ENCODE measurements at regions not wholly inside any gene's neighbourhood (a gene's known extent, or its start where the extent isn't known, plus 50 kb on each side); places are given as distances from the start of the nearest gene placed in this dataset.

GRCh38 chr5:117204926-117205869 lies 630.6 kb upstream of the SEMA6A start:
- Histone ChIP-seq H3K27me3 (ENCODE audit: control insufficient read depth, insufficient read depth, low read length) (no peaks in the 10 kb centered on the region), H3K4me3 (ENCODE audit: low read depth, low read length) (no peak overlapping the region), H3K36me3 (ENCODE audit: control insufficient read depth, insufficient read depth, low read length) (no peaks in the 10 kb centered on the region)
- no peak for DNase-seq (ENCODE audit: low read depth)
- TF ChIP-seq, protein P1, sequence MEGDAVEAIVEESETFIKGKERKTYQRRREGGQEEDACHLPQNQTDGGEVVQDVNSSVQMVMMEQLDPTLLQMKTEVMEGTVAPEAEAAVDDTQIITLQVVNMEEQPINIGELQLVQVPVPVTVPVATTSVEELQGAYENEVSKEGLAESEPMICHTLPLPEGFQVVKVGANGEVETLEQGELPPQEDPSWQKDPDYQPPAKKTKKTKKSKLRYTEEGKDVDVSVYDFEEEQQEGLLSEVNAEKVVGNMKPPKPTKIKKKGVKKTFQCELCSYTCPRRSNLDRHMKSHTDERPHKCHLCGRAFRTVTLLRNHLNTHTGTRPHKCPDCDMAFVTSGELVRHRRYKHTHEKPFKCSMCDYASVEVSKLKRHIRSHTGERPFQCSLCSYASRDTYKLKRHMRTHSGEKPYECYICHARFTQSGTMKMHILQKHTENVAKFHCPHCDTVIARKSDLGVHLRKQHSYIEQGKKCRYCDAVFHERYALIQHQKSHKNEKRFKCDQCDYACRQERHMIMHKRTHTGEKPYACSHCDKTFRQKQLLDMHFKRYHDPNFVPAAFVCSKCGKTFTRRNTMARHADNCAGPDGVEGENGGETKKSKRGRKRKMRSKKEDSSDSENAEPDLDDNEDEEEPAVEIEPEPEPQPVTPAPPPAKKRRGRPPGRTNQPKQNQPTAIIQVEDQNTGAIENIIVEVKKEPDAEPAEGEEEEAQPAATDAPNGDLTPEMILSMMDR (IDR thresholded peaks at IDR 0.05; ENCODE audit: insufficient read depth, low read length, poor library complexity, severe bottlenecking): no peak

GRCh38 chr5:117204404-117204803 lies 629.8 kb upstream of the SEMA6A start:
- TF ChIP-seq, protein P1 (IDR thresholded peaks at IDR 0.05; ENCODE audit: insufficient read depth, low read length, poor library complexity, severe bottlenecking): no peak
- Histone ChIP-seq H3K4me3 (ENCODE audit: low read depth, low read length) (no peak overlapping the region), H3K27me3 (ENCODE audit: control insufficient read depth, insufficient read depth, low read length) (no peaks in the 10 kb centered on the region)

DNA sequence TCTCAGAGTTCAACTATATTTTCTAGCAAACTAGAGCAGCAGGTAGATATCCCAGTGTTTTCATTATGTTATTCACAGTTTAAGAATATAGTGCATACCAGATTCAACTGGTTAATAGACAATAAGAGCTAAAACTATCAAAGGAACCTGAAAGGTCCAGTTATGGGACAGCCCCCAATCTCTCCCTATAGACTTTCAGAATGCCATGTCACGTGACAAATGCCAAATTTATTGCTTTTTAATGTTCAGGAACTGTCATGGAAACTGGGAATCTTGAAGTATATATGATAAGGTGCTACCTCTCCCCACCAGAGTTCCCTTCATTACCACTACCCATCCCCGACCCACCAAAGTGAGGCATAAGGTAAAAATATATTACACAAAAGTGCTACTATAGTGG lies 629.0 kb upstream of the SEMA6A start:
- TF ChIP-seq, protein P1 (IDR thresholded peaks at IDR 0.05; ENCODE audit: insufficient read depth, low read length, poor library complexity, severe bottlenecking): no peak
- Histone ChIP-seq H3K4me3 (ENCODE audit: low read depth, low read length) (no peak overlapping the region), H3K36me3 (ENCODE audit: control insufficient read depth, insufficient read depth, low read length) (no peaks in the 10 kb centered on the region), H3K27me3 (ENCODE audit: control insufficient read depth, insufficient read depth, low read length) (no peaks in the 10 kb centered on the region)
- no peak for DNase-seq (ENCODE audit: low read depth)

More at GRCh38 chr5:117204404-117204803, 629.8 kb upstream of the SEMA6A start:
- no peak for DNase-seq (ENCODE audit: low read depth)
- no peaks in the 10 kb centered on the region for H3K36me3 ChIP-seq (ENCODE audit: control insufficient read depth, insufficient read depth, low read length)

DNA sequence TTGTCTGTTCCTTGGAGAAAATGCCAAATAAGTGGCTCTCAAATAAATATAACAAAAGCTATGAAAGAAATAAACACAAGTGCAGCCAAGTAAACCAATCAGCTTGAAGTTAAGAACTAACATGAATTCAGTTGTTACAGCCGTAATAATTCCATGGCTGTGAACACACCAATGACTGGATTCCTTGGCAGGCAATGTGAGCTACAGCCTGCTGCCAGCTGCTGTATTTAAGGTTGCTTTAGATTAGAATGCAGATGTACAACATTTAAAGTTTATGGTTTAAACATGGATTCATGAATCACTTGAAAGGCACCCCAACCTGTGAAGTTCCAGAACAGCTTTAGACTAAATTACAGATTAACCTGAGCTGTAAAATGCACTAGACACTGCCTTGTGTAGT lies 626.4 kb upstream of the SEMA6A start:
- no peak for DNase-seq (ENCODE audit: low read depth)
- no peaks in the 10 kb centered on the region for H3K27me3 ChIP-seq (ENCODE audit: control insufficient read depth, insufficient read depth, low read length)
- TF ChIP-seq, protein P1 (IDR thresholded peaks at IDR 0.05; ENCODE audit: insufficient read depth, low read length, poor library complexity, severe bottlenecking): no peak
- H3K4me3 ChIP-seq (ENCODE audit: low read depth, low read length): no peak overlapping the region
- H3K36me3 ChIP-seq (ENCODE audit: control insufficient read depth, insufficient read depth, low read length): no peaks in the 10 kb centered on the region

DNA sequence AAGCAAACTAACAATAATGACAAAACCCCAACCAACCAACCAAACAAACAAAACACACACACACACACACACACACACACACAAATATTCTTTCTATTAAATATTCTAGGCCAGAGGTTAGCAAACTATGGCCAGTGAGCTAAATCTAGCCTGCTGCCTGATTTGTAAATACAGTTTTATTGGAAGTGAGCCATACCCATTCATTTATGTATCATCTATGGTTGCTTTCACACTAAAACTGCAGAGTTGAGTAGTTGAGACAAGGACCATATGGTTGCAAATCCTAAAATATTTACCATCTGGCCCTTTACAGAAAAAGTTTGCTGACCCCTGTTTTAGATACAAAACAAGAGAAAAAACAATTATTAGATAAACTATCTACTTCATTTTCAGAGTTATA lies 620.5 kb upstream of the SEMA6A start:
- DNase-seq (ENCODE audit: low read depth): no peak
- Histone ChIP-seq H3K27me3 (ENCODE audit: control insufficient read depth, insufficient read depth, low read length) (no peaks in the 10 kb centered on the region), H3K4me3 (ENCODE audit: low read depth, low read length) (no peak overlapping the region), H3K36me3 (ENCODE audit: control insufficient read depth, insufficient read depth, low read length) (no peaks in the 10 kb centered on the region)
- TF ChIP-seq, protein P1 (IDR thresholded peaks at IDR 0.05; ENCODE audit: insufficient read depth, low read length, poor library complexity, severe bottlenecking): no peak

All from kidney epithelial cell (primary cell).